ENCODE measurements at regions not wholly inside any gene's neighbourhood (a gene's known extent, or its start where the extent isn't known, plus 50 kb on each side); places are given as distances from the start of the nearest gene placed in this dataset.

DNA sequence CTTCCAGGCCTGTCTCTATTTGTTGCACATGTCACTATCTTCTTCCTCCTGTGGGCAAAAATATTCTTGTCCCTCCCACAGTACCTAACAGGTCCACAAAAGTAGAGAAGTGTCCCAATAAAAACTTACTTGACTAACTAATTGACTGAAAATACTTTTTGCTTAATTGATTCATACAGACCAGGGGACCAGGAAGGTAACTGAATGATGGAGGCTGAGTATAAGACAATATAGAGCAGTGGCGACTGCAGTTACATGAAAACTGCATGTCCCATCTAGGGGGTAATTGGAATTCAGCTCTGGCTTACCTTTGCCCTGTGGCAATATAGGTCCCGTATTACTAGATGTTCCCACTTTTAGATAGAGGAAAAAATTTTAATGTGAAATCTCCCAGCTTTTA lies 112.9 kb upstream of the CREB1 start:
- 7% methylated on average over 2 of the region's 2 CpGs for WGBS (ENCODE audit: insufficient coverage, low coverage, missing lambda C conversion rate)
- POLR2A ChIA-PET = no interaction called here
- BruUV-seq (replicated peaks) = no TSS peak
- TF ChIP-seq PTRF (tag; IDR thresholded peaks at IDR 0.05) (no peak), HEY1 (CRISPR knock-in tag; IDR thresholded peaks at IDR 0.05; ENCODE audit: borderline replicate concordance) (no peak), SAP30 (IDR thresholded peaks at IDR 0.05; ENCODE audit: borderline replicate concordance, insufficient read depth, low read depth, low read length, poor library complexity, severe bottlenecking) (no peak), SAFB (IDR thresholded peaks at IDR 0.05; ENCODE audit: borderline replicate concordance, low read depth, low read length) (no peak), BACH1 (tag; IDR thresholded peaks at IDR 0.05) (no peak), JUND (IDR thresholded peaks at IDR 0.05; ENCODE audit: borderline replicate concordance, low read depth, low read length) (no peak), JUND (tag; IDR thresholded peaks at IDR 0.05; ENCODE audit: borderline replicate concordance, low read depth, low read length) (0 out of 3 replicates have a peak, but pooled peaks have one; percentile 2), ADNP (tag; IDR thresholded peaks at IDR 0.05) (no peak), ZFP30 (CRISPR knock-in tag; IDR thresholded peaks at IDR 0.05; ENCODE audit: borderline replicate concordance) (no peak), ZNF316 (IDR thresholded peaks at IDR 0.05) (no peak), NFRKB (IDR thresholded peaks at IDR 0.05; ENCODE audit: low read depth) (peak; percentile 62), NFIX (CRISPR knock-in tag; IDR thresholded peaks at IDR 0.05; ENCODE audit: low read depth) (no peak), TAF7 (tag; IDR thresholded peaks at IDR 0.05) (no peak), HNRNPLL (IDR thresholded peaks at IDR 0.05; ENCODE audit: low read depth, low read length, poor library complexity, severe bottlenecking) (no peak), KLF1 (tag; IDR thresholded peaks at IDR 0.05) (no peak), TCFL5 (CRISPR knock-in tag; conservative IDR thresholded peaks at IDR 0.05) (no peak), CBFA2T3 (IDR thresholded peaks at IDR 0.05) (no peak), BCOR (IDR thresholded peaks at IDR 0.05) (no peak)
- TF ChIP-seq, protein P1, sequence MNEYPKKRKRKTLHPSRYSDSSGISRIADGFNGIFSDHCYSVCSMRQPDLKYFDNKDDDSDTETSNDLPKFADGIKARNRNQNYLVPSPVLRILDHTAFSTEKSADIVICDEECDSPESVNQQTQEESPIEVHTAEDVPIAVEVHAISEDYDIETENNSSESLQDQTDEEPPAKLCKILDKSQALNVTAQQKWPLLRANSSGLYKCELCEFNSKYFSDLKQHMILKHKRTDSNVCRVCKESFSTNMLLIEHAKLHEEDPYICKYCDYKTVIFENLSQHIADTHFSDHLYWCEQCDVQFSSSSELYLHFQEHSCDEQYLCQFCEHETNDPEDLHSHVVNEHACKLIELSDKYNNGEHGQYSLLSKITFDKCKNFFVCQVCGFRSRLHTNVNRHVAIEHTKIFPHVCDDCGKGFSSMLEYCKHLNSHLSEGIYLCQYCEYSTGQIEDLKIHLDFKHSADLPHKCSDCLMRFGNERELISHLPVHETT (CRISPR knock-in tag; conservative IDR thresholded peaks at IDR 0.05 in 1 of 2, IDR thresholded peaks at IDR 0.05 in 1 of 2) = no peak
- TF ChIP-seq, protein P2, sequence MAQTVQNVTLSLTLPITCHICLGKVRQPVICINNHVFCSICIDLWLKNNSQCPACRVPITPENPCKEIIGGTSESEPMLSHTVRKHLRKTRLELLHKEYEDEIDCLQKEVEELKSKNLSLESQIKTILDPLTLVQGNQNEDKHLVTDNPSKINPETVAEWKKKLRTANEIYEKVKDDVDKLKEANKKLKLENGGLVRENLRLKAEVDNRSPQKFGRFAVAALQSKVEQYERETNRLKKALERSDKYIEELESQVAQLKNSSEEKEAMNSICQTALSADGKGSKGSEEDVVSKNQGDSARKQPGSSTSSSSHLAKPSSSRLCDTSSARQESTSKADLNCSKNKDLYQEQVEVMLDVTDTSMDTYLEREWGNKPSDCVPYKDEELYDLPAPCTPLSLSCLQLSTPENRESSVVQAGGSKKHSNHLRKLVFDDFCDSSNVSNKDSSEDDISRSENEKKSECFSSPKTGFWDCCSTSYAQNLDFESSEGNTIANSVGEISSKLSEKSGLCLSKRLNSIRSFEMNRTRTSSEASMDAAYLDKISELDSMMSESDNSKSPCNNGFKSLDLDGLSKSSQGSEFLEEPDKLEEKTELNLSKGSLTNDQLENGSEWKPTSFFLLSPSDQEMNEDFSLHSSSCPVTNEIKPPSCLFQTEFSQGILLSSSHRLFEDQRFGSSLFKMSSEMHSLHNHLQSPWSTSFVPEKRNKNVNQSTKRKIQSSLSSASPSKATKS (CRISPR knock-in tag; IDR thresholded peaks at IDR 0.05) = no peak

More for the DNA sequence above, 112.9 kb upstream of the CREB1 start:
- Histone ChIP-seq H3K9me1 (ENCODE audit: control insufficient read depth, insufficient read depth, low read length) (no peaks in the 10 kb centered on the region), H3K27ac (ENCODE audit: extremely low read depth, low read depth, low read length) (peak overlapping the region; percentile 92), H3K9ac (ENCODE audit: insufficient read depth in 1 of 2, low read depth in 2 of 2, low read length in 2 of 2) (peak overlapping the region in 1 of 2 experiments; percentile 51; a peak in 2 of 4 replicates), H3K4me3 (no peak overlapping the region), H3K4me1 (replicated peaks in 1 of 2; ENCODE audit: control insufficient read depth in 2 of 2, insufficient read depth in 2 of 2, low read length in 2 of 2) (peaks cover 4 to 49% of the 10 kb centered on the region in 2 experiments; a peak in 3 of 5 replicates), H3K79me2 (ENCODE audit: control insufficient read depth, insufficient read depth, low read length) (no peaks in the 10 kb centered on the region), H3K9me3 (replicated peaks; ENCODE audit: control insufficient read depth, insufficient read depth, low read depth, low read length) (no peaks in the 10 kb centered on the region; the same call in 1 of the 2 replicates), H3K4me2 (ENCODE audit: insufficient read depth, low read length) (peak overlapping the region; percentile 33), H3K27me3 (ENCODE audit: control insufficient read depth in 2 of 2, insufficient read depth in 2 of 2, low read length in 2 of 2) (no peaks in the 10 kb centered on the region), H2AFZ (ENCODE audit: low read depth, low read length) (peak overlapping the region; percentile 46), H4K20me1 (replicated peaks; ENCODE audit: control insufficient read depth, insufficient read depth, low read length) (no peaks in the 10 kb centered on the region), H3K36me3 (ENCODE audit: control insufficient read depth, insufficient read depth, low read length) (no peaks in the 10 kb centered on the region; the same call in 2 of the 3 replicates)
- DNase-seq (ENCODE audit: extremely low read depth in 1 of 4, low spot score in 3 of 4) (peak in 1 of 4 experiments; percentile 27), ATAC-seq (peak; percentile 60), FAIRE-seq (peak; percentile 35)
- intact Hi-C loops (cut with micrococcal nuclease) (no loop called here), in situ Hi-C loops (cut with MboI) (no loop called here)
- CTCF ChIA-PET (ENCODE audit: low intra/inter-chr PET ratio) = no interaction called here

Data from K562 (cell line).